Activated naive CD8-positive, alpha-beta T cell treated with anti-CD3 and anti-CD28 coated beads, Interleukin-2, amount 50 U/mL, for 24 hours (primary cell): ENCODE measurements at regions not wholly inside any gene's neighbourhood (a gene's known extent, or its start where the extent isn't known, plus 50 kb on each side); places are given as distances from the start of the nearest gene placed in this dataset.

Source experiments
- ATAC-seq: fragments of 150-1000 bp; cut with Tn5 transposase; one replicate; pipeline ENCODE4 v1.10.0; 2021
- DNase-seq: peaks from one replicate; pipeline ENCODE4 v3.0.0; 2021
- H3K27ac Mint-ChIP-seq: one replicate; pipeline ENCODE4 v1.8.0; 2021; ENCODE audit warnings: mild to moderate bottlenecking, mixed read lengths
- H3K27me3 Mint-ChIP-seq: one replicate; pipeline ENCODE4 v1.8.0; 2021; ENCODE audit warnings: mixed read lengths
- H3K36me3 Mint-ChIP-seq: one replicate; pipeline ENCODE4 v1.8.0; 2021; ENCODE audit warnings: low read depth, mixed read lengths
- H3K4me1 Mint-ChIP-seq: one replicate; pipeline ENCODE4 v1.8.0; 2021; ENCODE audit warnings: mixed read lengths
- H3K4me3 Mint-ChIP-seq: one replicate; pipeline ENCODE4 v1.8.0; 2021; ENCODE audit warnings: mild to moderate bottlenecking, moderate library complexity, mixed read lengths
- H3K9me3 Mint-ChIP-seq: one replicate; pipeline ENCODE4 v1.8.0; 2021; ENCODE audit warnings: mixed read lengths

DNA sequence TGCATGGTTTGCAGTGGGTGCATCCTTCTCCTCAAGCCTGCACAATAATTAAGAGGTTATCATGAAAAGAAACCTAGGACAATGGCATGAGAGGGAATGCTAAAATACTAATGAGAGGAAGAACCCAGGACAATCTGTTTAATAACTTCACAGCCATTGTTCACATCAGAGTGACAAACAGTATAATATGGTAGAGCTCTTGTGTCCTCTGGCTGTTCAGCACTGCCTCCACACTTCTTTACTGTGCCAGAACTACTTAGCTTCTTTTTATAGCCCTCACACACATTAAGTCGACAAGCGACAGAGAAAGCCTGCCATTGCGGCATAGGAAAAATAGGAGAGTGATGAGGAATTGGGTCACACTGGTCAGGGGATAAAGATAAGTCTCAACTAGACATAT lies 65.0 kb upstream of the MEIS2 start:
- no peaks in the 10 kb centered on the region for H3K36me3 Mint-ChIP-seq
- no peaks in the 10 kb centered on the region for H3K27me3 Mint-ChIP-seq
- H3K4me1 Mint-ChIP-seq, result no peaks in the 10 kb centered on the region
- no peaks in the 10 kb centered on the region for H3K9me3 Mint-ChIP-seq
- ATAC-seq (no peak), DNase-seq (no peak)
- H3K27ac Mint-ChIP-seq, result no peak overlapping the region
- no peak overlapping the region for H3K4me3 Mint-ChIP-seq

- Mint-ChIP-seq H3K9me3 (no peaks in the 10 kb centered on the region), H3K36me3 (no peaks in the 10 kb centered on the region), H3K27me3 (no peaks in the 10 kb centered on the region), H3K4me3 (no peak overlapping the region), H3K4me1 (no peaks in the 10 kb centered on the region), H3K27ac (no peak overlapping the region)
- DNase-seq (no peak), ATAC-seq (no peak)
Measured at GRCh38 chr15:37166402-37166801, 66.1 kb upstream of the MEIS2 start.

DNA sequence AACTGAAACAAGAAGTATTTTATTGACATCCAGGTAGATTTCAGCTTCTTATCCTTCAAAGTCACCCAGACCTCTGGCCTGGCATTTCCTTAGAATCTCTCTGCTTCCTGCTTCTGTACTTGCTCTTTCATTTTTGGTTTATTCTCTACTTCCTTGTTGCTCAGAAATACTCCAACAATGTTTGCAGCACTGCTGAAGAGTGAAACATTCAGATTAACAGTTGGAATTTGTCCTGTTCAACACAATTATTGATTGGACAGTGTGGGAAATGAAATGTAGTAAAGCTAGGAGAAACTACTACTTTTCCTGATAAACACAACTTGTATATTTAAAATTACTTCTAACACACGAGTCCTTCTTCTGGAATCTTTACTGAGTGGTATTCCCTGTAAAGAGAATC lies 81.0 kb upstream of the MEIS2 start:
- ATAC-seq, result no peak
- no peak for DNase-seq
- no peak overlapping the region for H3K27ac Mint-ChIP-seq
- peaks cover 22% of the 10 kb centered on the region for H3K9me3 Mint-ChIP-seq
- H3K4me3 Mint-ChIP-seq, result no peak overlapping the region
- H3K4me1 Mint-ChIP-seq, result no peaks in the 10 kb centered on the region
- no peaks in the 10 kb centered on the region for H3K27me3 Mint-ChIP-seq
- H3K36me3 Mint-ChIP-seq, result no peaks in the 10 kb centered on the region

DNA sequence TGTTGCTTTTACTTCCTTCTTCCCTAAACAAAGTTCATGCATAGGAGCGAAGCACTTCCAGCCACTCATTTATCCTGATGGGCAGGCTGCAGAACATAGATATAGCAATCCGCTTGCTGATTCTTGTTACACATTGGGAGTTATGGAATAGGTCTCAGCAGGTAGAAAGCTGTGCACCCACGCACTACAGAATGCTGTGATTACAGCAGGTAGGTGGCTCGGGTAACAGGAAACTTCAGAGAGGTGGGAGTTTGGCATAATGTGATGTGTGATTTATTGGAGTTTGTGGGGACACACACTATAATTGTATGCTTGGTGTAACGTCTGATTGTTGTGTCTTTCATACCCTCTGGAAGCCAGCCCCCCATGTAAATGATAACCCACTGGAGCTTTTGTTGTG lies 99.2 kb upstream of the MEIS2 start:
- no peak for ATAC-seq
- DNase-seq, result no peak
- no peak overlapping the region for H3K27ac Mint-ChIP-seq
- no peaks in the 10 kb centered on the region for H3K9me3 Mint-ChIP-seq
- no peak overlapping the region for H3K4me3 Mint-ChIP-seq
- peaks cover 3% of the 10 kb centered on the region for H3K27me3 Mint-ChIP-seq
- H3K4me1 Mint-ChIP-seq, result no peaks in the 10 kb centered on the region
- no peaks in the 10 kb centered on the region for H3K36me3 Mint-ChIP-seq

DNA sequence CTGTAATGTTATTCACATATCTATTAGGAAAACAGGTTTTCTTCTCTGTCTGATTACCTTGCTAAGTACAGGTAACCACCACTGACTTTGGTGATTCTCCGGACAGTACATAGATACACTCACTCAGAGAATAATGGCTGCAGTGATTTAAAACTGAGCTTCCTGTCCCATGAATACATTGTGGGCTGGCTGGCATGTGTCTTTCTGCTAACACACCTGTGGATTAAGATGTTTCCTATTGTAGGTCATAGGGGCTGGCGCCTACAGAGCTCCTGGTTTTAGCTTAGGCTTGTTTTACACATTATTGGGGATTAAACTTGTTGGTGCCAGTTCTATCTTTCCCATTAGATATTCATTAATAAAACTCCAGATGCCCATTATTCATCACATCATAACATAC lies 102.7 kb upstream of the MEIS2 start:
- Mint-ChIP-seq H3K27ac (no peak overlapping the region), H3K9me3 (no peaks in the 10 kb centered on the region), H3K4me3 (no peak overlapping the region), H3K4me1 (no peaks in the 10 kb centered on the region), H3K27me3 (peaks cover 2% of the 10 kb centered on the region), H3K36me3 (no peaks in the 10 kb centered on the region)
- no peak for DNase-seq
- ATAC-seq, result no peak

GRCh38 chr15:37204692-37205091 lies 104.3 kb upstream of the MEIS2 start:
- H3K4me3 Mint-ChIP-seq, result no peak overlapping the region
- no peaks in the 10 kb centered on the region for H3K9me3 Mint-ChIP-seq
- no peaks in the 10 kb centered on the region for H3K4me1 Mint-ChIP-seq
- H3K27me3 Mint-ChIP-seq, result peaks cover 2% of the 10 kb centered on the region
- no peak for DNase-seq
- no peaks in the 10 kb centered on the region for H3K36me3 Mint-ChIP-seq
- no peak overlapping the region for H3K27ac Mint-ChIP-seq
- ATAC-seq, result no peak

DNA sequence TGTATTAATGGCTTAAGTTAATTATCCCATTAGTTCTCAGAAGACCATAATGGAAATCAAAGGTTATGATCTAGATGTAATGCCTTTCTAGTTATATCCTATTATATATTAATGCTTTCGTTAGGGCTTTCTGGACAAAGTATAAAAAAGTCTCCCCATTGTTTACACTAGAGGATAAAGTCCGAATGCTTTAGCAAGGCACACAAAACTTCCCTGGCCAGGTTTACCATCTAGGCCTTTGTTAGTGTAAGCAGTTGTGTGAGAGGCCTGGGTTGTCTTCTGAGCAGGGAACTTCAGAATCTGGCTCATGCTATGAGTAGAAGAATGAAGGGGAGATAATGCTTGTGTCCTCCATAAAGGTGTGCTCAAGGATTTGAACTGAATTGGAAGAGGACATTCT lies 106.3 kb upstream of the MEIS2 start:
- H3K27ac Mint-ChIP-seq, result no peak overlapping the region
- H3K4me1 Mint-ChIP-seq, result no peaks in the 10 kb centered on the region
- no peak overlapping the region for H3K4me3 Mint-ChIP-seq
- ATAC-seq, result no peak
- no peaks in the 10 kb centered on the region for H3K9me3 Mint-ChIP-seq
- no peaks in the 10 kb centered on the region for H3K36me3 Mint-ChIP-seq
- H3K27me3 Mint-ChIP-seq, result no peaks in the 10 kb centered on the region
- DNase-seq, result no peak

GRCh38 chr15:37208146-37209040 lies 108.0 kb upstream of the MEIS2 start:
- no peaks in the 10 kb centered on the region for H3K4me1 Mint-ChIP-seq
- no peaks in the 10 kb centered on the region for H3K36me3 Mint-ChIP-seq
- H3K4me3 Mint-ChIP-seq, result no peak overlapping the region
- ATAC-seq, result no peak
- peaks cover 4% of the 10 kb centered on the region for H3K9me3 Mint-ChIP-seq
- no peak overlapping the region for H3K27ac Mint-ChIP-seq
- DNase-seq, result no peak
- H3K27me3 Mint-ChIP-seq, result peaks cover 3% of the 10 kb centered on the region

GRCh38 chr15:37209041-37209363 lies 108.7 kb upstream of the MEIS2 start:
- ATAC-seq (no peak), DNase-seq (no peak)
- Mint-ChIP-seq H3K27me3 (peaks cover 3% of the 10 kb centered on the region), H3K4me3 (no peak overlapping the region), H3K27ac (no peak overlapping the region), H3K36me3 (no peaks in the 10 kb centered on the region), H3K9me3 (peaks cover 4% of the 10 kb centered on the region), H3K4me1 (no peaks in the 10 kb centered on the region)

- H3K4me3 Mint-ChIP-seq, result no peak overlapping the region
- no peaks in the 10 kb centered on the region for H3K36me3 Mint-ChIP-seq
- H3K9me3 Mint-ChIP-seq, result peaks cover 4% of the 10 kb centered on the region
- no peak overlapping the region for H3K27ac Mint-ChIP-seq
- no peaks in the 10 kb centered on the region for H3K4me1 Mint-ChIP-seq
- no peak for ATAC-seq
- no peak for DNase-seq
- H3K27me3 Mint-ChIP-seq, result peaks cover 3% of the 10 kb centered on the region
Measured at GRCh38 chr15:37217567-37217966, 117.2 kb upstream of the MEIS2 start.

GRCh38 chr15:37218351-37218916 lies 118.1 kb upstream of the MEIS2 start:
- Mint-ChIP-seq H3K4me3 (no peak overlapping the region), H3K36me3 (no peaks in the 10 kb centered on the region), H3K27ac (no peak overlapping the region), H3K4me1 (no peaks in the 10 kb centered on the region), H3K9me3 (no peaks in the 10 kb centered on the region), H3K27me3 (no peaks in the 10 kb centered on the region)
- ATAC-seq (no peak), DNase-seq (no peak)

DNA sequence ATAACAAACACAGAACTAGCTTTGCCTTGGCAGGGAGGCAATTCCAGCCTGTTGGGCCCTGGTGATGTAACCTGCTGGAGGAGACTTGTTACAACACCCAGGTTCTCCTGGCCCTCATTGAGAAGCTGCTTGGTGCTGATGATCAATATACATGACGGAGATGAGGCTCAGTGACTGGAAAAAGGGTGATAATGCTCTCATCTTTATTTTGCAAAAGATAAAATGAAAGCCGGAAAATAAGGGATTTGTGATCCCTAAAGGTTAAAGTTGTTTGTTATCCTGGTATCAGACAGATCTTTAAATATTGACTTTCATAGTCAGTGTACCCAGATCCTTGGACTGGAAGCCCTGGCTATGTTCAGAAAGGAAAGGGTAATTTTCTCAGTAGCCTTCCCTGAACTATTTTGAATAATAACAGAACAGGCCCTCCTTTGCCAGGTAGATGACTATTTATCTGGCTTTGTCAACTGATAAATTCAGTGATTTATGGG lies 118.9 kb upstream of the MEIS2 start:
- H3K9me3 Mint-ChIP-seq, result no peaks in the 10 kb centered on the region
- DNase-seq, result no peak
- no peaks in the 10 kb centered on the region for H3K4me1 Mint-ChIP-seq
- H3K27me3 Mint-ChIP-seq, result no peaks in the 10 kb centered on the region
- H3K27ac Mint-ChIP-seq, result no peak overlapping the region
- H3K36me3 Mint-ChIP-seq, result no peaks in the 10 kb centered on the region
- H3K4me3 Mint-ChIP-seq, result no peak overlapping the region
- ATAC-seq, result no peak

GRCh38 chr15:37220949-37221670 lies 120.8 kb upstream of the MEIS2 start:
- Mint-ChIP-seq H3K4me1 (no peaks in the 10 kb centered on the region), H3K36me3 (no peaks in the 10 kb centered on the region)
- no peak for ATAC-seq

DNA sequence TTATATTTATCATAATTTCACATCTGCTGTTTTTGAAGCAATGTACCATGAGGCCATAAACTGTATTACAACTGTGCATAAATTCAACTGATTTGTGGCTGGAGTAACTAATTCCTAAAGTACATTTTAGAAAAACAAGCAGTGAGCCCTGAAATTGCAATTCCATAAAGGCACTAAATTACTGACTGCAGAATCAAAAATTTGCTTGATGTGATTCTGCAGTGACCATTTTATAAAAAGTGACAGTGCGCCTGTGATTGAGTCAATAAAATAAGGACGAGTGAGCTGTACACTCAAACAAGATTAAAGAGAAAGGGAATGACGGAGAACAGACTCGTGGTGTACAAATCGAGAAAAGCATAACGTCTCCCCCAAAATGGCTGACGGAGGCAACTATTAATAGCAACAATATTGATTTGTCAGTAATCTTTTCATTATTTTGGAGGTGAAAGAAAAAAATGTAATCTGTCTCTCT lies 121.4 kb upstream of the MEIS2 start:
- ATAC-seq (no peak), DNase-seq (no peak)
- no peak overlapping the region for H3K27ac Mint-ChIP-seq
- H3K36me3 Mint-ChIP-seq, result no peaks in the 10 kb centered on the region
- no peaks in the 10 kb centered on the region for H3K27me3 Mint-ChIP-seq
- no peak overlapping the region for H3K4me3 Mint-ChIP-seq
- no peaks in the 10 kb centered on the region for H3K9me3 Mint-ChIP-seq
- no peaks in the 10 kb centered on the region for H3K4me1 Mint-ChIP-seq

More at GRCh38 chr15:37220949-37221670, 120.8 kb upstream of the MEIS2 start:
- Mint-ChIP-seq H3K9me3 (no peaks in the 10 kb centered on the region), H3K27me3 (no peaks in the 10 kb centered on the region), H3K4me3 (no peak overlapping the region), H3K27ac (no peak overlapping the region)
- DNase-seq, result no peak

DNA sequence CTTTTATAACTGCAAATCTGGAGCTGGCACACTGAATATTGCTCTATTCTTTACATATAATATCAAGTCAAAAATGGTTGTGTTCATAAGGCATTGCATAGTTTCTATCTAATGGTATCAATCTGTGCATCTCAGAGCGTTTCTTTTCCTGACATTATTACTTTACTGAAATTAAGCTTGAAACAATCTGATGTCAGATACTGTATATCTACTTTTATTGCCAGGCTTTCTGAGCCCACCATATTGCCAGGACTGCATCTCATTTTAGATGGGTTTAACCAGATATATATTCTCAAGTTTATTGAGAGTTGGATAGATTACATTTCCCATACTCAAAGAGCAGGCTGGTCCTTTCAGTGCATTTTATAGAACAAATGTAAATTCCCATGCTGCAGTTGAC lies 122.7 kb upstream of the MEIS2 start:
- H3K36me3 Mint-ChIP-seq, result no peaks in the 10 kb centered on the region
- H3K9me3 Mint-ChIP-seq, result no peaks in the 10 kb centered on the region
- no peaks in the 10 kb centered on the region for H3K27me3 Mint-ChIP-seq
- ATAC-seq, result no peak
- no peaks in the 10 kb centered on the region for H3K4me1 Mint-ChIP-seq
- no peak overlapping the region for H3K27ac Mint-ChIP-seq
- DNase-seq, result no peak
- no peak overlapping the region for H3K4me3 Mint-ChIP-seq
